EL (cell line): ENCODE measurements at regions not wholly inside any gene's neighbourhood (a gene's known extent, or its start where the extent isn't known, plus 50 kb on each side); places are given as distances from the start of the nearest gene placed in this dataset.

Source experiments
- DNase-seq: peaks from one replicate; pipeline ENCODE4 v3.0.0-alpha.2; 2016

DNA sequence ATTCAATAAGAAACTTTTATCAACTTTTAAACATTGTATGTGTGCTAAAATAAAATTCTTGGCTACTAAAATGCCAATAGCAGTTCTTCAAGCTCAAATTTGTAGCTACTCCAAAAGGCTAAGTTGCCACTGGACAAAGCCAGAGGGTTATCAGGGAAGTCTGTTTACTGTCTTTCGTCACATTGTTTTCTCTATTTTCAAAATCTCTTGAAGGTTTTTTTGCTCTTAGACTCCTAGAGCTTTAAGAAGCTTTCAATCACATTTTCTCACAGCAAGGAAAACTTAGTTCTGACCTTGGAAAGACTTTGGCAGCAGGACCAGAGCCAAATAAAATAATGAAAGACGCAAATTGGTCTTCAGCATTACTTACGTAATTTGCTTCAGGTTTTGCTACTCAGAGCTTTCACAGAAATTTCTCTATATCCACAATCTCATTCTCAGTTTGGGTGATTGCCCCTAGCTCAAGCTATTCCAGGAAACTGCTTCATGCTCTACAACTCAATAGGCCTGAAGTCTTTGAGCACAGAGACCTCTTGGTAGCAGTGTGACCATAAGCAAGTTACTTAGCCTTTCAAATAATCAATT lies 257.7 kb downstream of the GABRG2 start:
- no peak for DNase-seq

DNA sequence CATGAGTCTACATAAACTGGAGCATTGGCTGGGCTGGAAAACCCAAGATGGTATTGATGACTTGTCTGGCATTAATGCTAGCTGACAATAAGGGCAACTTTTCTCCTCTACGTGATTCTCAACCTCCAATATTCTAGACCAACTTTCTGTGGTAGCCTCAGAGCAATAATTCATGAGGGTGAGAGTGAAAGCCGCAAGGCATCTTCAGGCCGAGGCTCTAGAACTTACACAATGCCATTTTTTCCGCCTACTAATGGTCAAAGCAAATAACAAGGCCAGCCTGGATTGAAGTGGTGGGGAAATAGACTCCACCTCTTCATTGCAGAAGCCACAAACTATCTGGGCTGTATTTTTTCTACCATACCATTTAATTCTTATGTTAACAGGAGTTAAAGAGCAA lies 267.4 kb downstream of the GABRG2 start:
- DNase-seq: no peak

DNA sequence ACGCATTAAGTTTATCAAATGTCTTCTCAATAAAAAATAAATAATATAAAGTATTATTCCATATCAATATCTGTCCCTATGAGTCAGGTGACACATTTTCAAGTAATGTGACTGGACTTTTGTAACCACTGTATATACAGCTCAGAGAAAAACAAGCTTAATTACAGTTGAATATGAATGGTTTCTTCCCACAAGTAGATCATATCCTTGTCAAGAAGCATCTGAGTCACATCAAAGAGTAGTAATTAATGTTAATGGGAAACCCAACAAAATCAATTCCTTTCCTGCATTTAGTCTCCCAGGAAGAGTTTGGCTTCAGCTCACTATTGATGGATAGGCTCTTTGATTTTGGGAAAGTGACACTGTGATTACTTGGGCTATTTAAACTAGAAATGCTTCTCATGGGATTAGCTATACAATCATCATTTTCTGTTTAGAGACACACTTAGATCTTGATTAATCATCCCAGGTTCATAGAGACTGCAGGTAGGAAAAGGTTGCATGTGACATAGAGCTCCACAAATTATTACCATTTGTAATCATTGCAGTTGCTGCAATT lies 292.9 kb downstream of the GABRG2 start:
- DNase-seq: no peak

GRCh38 chr5:162372256-162372655 lies 304.7 kb downstream of the GABRG2 start:
- DNase-seq: no peak

- no peak for DNase-seq
These were observed 310.3 kb downstream of the GABRG2 start for GRCh38 chr5:162377895-162378294.

DNA sequence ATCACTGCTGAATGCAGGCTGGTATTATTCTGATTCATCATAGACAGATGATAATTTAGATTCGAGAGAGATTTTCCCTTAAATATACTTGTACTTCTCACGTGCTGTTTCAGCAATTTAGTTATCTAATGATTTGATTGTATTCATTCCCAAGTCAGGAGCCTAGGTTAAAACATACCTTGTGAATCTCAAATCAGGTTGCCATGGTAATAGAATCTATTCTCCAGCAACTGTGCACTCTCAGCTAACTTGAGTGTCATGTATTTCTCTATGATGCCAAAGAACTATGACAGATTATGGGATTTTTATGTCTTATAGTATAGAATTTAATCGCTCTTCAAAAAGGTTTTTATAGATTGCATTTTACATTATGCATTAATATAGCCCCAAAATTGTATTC lies 315.3 kb downstream of the GABRG2 start:
- DNase-seq: no peak

DNA sequence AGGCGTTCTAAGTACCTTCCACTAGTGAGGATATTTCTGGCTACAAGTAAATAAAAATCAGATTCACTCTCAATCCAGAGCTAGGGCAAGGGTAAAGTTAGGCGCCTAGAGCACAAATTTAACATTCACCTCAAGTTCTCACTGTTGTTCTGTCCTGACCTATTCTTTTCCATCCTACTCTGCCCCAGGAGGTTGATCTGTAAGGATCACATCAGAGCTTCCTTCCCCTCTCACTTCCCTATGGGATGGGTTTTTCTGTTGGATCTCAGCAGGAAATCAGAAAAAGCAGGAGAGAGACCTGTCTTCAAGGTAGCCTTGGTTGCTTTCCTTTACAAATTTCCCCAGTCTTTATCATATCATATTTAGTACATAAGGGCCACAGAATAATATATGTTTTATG lies 316.7 kb downstream of the GABRG2 start:
- DNase-seq: no peak

DNA sequence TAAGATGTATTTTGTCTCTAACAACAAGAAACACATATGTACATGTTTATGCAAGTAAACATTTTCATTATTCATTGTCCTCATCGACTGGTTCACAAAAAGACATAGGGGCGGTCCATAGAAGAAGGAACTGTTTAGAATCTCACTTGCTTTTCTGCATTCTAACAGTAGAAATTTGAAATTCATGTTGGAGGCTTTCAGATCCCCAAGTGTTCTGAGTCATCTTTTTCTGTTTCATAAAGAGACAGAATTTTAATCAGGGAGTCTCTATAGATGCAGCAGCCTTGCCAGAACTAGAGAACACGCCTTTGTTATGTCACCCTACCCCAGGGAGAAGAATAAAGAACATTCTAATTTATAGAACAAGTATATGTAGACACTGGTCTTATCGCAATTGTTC lies 324.3 kb downstream of the GABRG2 start:
- DNase-seq: no peak

GRCh38 chr5:162392336-162392735 lies 324.8 kb downstream of the GABRG2 start:
- no peak for DNase-seq

DNA sequence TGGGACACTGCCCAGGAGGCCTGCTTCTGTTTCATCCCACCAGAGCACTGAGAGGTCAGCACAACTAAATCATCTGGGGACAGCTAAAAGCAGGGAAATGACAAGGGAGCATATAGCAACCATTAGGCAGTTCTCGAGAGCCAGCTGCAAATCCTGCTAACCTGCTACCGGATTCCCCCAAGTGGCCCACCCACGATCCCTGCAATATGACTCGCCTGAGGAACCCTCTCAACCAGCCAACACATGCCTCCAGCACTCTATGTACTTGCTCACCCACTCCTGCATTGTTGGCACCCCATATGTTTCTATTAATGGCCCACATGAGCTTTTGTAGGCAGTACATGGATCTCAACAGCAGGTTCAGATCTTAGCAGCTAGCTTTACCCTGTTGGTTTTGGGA lies 326.0 kb downstream of the GABRG2 start:
- DNase-seq: no peak

DNA sequence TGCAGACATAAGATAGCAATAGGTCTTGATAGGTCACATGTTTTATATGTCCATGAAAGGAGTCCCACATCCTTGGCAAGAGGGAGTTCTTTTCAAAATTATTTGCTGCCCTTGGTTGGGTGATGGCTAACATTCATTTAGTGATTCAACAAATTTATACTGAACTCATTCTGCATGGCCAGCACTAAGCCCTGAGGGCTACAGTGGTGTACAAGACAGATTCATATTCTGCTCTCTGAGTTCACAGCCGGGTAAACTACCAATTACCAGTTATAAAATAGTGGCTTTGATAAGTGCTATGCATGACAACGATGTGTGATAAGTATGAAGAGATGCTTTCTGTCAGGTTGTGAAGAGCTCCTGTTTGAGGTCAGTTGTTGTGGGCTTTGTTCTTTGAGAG lies 340.0 kb downstream of the GABRG2 start:
- DNase-seq: no peak

DNA sequence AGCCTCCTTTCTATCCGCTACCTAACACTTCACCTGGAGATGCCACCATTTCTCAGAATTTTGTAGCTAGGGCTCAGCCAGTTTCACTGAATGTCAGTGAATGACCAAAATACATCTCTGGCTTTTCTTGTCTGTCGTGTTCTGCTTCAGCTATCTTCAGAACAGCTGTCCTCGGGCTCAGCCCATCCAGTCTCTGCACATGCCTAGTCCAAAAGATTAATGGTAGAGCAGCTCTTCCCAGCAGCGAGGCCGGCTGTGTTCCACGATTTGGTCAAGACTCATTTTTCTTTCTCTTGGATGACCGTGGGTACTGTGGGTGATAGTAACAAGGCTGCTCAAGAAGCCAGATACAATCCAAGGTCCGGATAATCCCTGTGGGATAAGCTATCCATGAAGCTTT lies 342.8 kb downstream of the GABRG2 start:
- no peak for DNase-seq

GRCh38 chr5:162429142-162429541 lies 361.6 kb downstream of the GABRG2 start:
- DNase-seq: no peak

DNA sequence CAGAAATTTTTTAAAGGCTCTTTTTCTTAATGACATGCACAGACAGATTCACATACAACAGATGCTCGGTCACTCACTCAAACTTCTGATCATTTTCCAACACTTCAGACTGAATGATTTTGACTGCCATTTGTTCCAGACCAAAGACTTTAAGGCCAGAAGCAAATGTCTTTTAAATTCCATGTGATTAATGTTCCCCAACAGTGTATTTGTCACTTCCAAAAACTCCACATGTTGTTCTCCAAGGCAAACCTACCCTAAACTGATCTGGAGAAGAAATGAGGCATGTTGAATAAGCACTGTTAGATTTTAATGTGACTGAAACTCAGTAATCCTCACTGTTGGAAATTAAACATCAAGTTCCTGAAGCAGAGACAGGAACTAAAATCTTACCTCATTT lies 366.7 kb downstream of the GABRG2 start:
- no peak for DNase-seq

DNA sequence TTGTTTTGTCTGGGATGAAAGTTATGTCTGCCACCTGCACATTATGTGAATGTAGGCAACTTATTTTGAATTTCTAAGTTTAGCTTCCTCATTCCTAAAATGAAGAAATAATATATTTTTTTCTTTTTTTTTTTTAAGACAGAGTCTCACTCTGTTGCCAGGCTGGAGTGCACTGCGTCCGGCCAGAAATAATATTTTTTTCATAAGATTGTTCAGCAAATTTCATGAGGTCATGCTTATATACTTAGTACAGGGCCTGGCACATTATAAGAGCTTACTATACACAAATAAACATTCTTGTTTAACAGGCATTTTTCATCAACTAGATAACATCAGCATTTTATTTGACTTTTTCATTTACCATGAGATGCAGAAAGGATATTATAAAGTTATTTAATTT lies 368.5 kb downstream of the GABRG2 start:
- no peak for DNase-seq

DNA sequence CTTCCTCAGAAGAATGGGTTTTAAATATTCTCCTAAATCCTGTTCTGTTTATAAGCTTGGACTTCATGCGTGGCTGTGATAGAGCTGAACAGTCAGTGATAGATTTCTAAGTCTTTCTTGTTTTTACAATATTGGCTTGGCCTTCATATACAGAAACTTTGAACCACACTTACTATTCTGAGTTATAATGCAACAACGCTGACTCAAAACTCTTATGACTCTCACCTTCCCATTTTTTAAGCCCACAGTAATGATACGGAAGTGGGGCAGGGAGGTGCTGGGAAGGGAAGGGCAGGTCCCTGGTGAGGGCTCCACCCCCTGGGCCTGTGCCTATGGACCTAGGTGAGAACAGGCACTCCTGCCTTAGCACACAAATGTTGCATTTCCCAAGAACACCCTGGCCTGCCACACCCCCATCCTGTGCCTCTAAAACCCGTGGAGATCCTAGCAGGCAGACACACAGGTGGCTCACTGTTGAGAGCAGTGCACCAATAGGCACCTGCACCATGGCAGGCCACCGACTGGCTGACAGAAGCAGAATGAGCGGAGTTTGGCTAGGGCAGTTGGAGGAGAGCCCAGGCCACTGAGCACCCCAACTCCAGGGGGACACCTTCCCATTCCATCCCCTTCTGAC lies 376.7 kb downstream of the GABRG2 start:
- no peak for DNase-seq

GRCh38 chr5:162456086-162456485 lies 388.5 kb downstream of the GABRG2 start:
- DNase-seq: no peak

DNA sequence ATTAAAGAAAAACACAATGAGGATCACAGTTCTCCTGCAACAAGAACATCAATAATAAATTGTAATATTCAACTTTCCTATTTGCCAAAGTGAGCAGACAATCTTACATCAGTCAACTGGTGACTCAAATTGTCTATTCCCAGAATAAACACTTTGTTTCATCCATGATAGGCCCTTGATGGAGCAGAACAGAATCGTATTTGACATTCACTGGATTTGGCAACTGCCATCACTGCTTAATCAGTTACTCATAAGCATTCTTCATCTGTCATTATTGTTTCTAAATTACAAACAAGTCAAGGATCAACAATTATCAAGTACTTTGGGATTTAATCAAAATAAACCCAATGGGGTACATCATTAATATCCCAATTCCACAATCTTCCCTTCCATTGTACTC lies 398.4 kb downstream of the GABRG2 start:
- DNase-seq: no peak

- DNase-seq: no peak
These were observed 405.6 kb downstream of the GABRG2 start for GRCh38 chr5:162473041-162473714.

- no peak for DNase-seq
These were observed 406.7 kb downstream of the GABRG2 start for GRCh38 chr5:162474239-162474638.

GRCh38 chr5:162484095-162484494 lies 416.5 kb downstream of the GABRG2 start:
- DNase-seq: no peak

- DNase-seq: no peak
These were observed 417.4 kb downstream of the GABRG2 start for GRCh38 chr5:162484986-162485385.

GRCh38 chr5:162485666-162486292 lies 418.2 kb downstream of the GABRG2 start:
- DNase-seq: no peak
